ENCODE measurements at regions not wholly inside any gene's neighbourhood (a gene's known extent, or its start where the extent isn't known, plus 50 kb on each side); places are given as distances from the start of the nearest gene placed in this dataset.
"Not testable (repeated sequence)": the region's sequence is repeated elsewhere in the genome, so short reads cannot be mapped to it uniquely, and the experiment has no call there.

DNA sequence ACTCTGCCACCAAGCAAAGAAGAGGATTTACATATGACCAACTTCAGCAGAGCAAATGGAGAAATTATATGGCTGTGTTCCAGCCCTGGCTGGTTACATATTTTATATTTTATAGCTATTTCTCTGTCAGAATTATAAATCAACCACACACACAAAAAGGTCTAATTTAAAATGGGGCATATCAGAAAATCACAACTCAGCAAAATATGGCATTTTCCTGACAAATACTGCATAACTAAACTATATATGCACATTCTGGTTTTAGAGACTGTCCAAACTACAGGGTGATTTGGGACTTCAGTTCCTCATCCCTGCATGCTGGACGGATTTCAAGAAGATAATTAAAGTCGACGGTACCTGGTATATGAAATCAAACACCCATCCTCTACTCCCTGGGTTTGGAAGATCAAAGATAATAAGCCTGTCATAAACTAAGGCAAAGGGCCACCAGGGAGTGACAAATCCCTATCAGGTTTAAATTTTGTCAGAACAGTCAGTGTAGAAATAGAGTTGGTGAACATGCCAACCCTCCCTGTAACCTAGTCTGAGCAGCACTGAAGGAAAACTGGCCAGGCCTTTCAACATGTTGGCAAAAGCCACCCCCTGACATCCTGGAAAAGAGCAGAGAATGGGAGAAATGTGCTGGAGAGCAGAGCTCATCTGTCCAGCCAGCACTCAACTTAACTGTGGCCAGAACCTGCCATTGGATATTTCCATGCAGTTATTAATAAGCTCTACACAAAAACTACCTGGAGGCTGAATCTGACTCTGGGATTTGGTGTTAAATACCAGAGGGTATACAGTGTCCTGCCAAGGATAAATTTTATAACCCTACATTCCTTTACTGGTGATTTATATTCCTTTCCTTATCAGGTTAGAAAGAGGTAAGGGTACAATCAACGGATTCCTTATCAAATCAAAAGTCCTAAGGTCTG, 235.7 kb downstream of the ENC1 start:
- no peak for DNase-seq (ENCODE audit: low read depth in 2 of 2, low spot score in 1 of 2)

DNA sequence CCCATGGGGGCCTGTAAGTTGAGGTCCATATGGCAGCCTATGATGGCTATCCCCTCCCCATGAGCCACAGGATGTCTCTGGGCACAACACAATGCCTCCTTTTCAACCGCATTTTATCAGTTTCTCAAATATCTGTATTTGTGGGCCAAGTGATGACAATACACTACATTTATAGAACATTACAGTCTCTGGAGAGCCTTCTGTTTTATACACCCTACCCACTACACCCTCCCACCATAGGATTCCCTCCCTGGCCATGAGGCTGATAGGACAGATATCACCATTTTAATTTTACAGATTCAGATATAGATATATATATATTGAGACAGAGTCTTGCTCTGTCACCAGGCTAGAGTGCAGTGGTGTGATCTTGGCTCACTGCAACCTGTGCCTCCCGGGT, 236.8 kb downstream of the ENC1 start:
- no peak for DNase-seq (ENCODE audit: low read depth in 2 of 2, low spot score in 1 of 2)

DNA sequence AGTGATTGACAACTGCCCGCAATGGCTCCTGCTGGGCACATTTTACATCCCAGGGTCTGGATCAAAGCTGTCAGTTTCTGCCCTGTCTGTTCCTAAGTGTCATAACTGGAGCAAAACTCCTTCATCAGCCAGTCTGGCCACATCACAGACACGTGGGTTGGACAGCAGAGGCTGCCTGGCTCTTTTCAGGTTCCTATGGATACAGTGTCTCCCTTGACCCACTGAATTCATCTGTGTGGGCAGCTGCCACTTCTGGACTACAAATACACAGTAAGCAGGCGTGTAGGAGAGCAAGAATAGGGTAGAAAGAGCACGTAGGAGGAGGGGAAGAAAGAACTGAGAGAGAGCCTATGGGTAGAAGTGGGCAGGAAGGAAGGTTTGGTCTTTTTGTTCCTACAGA, 238.0 kb downstream of the ENC1 start:
- no peak for DNase-seq (ENCODE audit: low read depth in 2 of 2, low spot score in 1 of 2)

DNA sequence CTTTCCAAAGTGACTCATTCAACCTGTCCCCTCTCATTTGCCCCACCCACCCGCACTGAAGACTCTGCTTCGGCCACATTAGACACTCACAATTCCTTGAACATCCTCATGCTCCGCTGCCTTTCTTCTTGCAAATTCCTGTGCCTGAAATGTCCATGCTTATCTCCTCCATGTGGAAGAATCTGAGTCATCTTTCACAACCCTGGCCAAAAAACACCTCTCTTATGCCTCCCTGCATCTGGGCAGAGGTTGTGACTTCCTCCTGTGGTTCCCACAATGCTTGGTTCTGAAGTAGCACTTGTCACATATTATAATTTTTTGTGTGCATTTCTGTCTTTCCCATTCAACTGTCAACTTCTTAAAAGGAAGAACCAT, 238.6 kb downstream of the ENC1 start:
- DNase-seq (ENCODE audit: low read depth in 2 of 2, low spot score in 1 of 2): no peak

DNA sequence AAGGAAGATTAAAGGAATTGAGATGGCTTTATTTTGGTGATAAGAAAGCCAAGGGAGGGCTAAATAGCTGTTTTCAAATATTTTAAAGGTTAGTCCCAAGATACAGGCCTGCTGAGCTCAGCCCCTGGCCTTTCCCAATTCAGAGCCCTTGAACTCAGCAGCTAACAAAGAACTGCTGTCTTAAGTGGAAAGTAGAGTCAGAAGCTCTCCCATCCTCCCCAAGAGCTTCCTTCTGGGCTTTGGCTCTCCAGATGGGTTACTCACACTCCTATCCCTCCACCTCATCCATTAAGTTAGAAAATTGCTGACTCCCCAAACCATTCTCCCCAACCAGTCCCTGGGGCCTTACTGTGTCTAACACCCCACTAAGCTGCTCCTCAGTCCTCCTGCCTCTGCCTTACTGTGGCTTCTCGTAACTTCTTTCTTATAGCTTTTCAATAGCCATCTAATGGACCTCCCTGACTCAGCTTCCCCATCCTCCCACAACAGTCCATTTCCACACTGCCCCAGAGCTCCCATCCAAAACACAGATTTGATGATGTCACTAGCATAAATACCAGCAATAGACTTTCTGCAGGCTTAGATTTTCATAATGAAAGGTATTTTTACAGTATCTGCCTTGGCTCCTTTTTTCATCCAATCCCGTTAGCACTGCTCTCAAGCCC, 239.1 kb downstream of the ENC1 start:
- DNase-seq (ENCODE audit: low read depth in 2 of 2, low spot score in 1 of 2): no peak

DNA sequence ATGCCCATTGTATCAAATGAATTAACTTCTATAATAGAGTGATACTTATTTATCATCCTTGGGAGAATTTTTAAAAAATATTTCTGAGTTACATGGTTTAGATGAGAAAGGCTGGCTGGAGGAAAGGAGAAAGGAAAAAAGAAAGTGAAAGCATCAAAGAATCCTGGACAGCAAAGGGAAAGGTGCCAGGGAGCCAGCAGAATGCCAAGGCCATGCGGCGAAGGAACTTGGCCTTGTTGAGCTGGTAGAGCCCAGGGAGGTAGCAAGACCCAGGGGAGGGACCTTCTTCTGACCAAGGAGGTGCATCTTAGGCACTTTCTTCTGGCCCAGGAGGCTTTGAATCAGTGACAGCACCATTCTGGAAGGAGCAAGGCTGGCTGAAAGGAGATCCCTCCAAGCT, 240.5 kb downstream of the ENC1 start:
- no peak for DNase-seq (ENCODE audit: low read depth in 2 of 2, low spot score in 1 of 2)

DNA sequence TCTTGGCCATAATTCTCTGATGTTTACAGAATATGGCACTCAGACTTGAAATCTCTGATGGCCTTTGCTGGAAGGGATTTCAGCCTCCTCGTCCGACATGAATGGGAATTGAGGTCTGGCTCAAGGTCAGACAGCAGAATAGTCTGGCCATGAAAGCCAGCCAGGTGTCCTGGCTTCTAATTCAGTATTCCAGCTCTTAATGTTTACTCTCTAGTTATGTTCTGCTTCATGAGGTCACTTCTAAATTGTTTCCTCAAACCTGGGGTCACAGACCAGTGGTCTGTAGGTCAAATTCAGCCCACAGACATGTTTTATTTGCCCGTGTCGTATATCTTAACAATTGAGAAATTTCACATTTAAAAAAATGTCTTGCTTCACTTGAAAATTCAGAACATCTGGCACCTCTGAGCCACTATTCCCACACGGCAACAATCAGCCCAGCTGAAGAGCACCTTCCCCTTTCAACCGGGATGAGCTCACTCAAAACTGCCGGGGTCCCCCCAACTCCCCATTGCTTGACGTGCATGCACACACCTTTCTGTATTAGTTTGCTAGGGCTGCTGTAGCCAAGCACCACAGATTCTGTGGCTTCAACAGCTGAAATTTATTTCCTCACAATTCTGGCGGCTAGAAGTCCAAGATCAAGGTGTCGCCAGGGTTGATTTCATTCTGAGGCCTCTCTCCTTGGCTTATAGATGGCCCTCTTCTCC, 243.5 kb downstream of the ENC1 start:
- DNase-seq (ENCODE audit: low read depth in 2 of 2, low spot score in 1 of 2): no peak

DNA sequence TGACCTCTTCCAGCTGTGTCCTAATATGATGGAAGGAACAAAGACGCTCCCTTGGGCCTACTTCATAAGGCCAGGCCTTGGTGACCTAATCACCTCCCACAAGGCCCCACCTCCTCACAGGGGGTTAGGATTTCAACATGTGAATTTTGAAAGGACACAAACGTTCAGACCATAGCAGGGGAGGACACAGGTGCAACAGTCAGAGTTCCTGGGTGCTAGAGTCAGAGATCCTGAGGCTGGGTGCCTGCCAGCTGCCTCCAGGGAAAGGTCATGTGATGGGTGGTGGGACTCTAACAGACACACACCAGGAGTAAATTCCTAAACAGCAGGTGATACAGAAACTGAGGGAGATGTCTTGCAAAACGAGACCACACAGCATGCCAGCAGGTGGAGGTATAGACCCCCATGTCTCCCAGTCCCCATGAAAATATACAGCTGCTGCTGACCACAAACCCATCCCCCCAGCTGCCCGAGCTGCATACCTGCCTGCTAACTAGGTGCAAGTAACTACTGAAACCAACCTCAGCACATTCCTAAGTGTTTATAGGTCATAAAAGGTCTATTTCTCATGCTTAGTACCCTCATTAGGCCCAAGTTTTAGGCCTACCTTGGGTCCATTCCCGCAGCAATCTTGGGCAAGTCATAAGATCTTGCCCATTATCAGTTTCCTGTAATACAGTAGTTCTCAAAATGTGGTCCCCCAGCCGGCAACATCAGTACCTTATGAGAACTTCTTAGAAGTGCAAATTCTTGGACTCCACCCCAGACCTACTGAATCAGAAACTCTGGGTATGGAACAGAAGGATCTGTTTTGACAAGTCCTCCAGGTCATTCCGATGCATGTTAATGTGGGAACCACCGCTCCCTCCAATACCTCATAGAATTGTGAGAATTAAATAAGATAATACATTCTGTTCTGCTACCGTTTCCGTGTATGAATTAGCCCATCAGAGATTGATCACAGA, 245.3 kb downstream of the ENC1 start:
- DNase-seq (ENCODE audit: low read depth in 2 of 2, low spot score in 1 of 2): no peak

DNA sequence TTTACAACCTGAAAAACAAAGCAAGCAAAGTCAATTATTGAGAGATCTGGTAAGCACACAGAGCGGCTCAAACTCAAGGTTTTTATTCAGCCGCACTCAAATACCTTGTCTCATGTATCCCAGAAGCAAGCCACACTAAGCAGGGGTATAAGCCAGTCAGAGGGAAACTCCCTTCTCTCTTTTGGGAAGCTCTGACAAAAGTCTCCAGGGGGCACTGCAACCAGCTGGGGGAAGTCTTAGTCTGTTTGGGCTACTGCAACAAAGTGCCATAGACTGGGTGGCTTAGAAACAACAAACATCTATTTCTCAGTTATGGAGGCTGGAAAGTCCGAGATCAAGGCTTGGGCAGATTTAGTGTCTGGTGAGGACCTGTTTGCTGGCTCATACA, 246.0 kb downstream of the ENC1 start:
- DNase-seq (ENCODE audit: low read depth in 2 of 2, low spot score in 1 of 2): no peak

DNA sequence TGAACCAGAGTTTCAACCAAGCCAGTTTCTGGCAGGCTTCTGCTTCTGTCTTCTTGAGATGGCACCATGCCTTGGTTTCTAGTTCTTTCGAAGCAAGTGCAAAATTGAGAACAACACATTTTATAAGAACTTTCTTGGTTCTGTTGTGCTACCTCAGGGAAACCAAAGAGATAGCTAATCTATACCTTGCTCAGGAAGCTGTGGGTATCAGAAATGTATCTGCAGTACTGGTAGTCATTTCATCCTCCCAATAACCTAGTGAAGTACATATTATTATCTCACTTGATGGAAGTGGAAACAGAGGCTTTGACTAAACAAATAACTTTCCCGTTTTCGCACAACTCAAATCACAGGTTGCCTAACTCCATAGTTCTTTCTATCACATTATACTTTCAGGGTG, 246.6 kb downstream of the ENC1 start:
- no peak for DNase-seq (ENCODE audit: low read depth in 2 of 2, low spot score in 1 of 2)

DNA sequence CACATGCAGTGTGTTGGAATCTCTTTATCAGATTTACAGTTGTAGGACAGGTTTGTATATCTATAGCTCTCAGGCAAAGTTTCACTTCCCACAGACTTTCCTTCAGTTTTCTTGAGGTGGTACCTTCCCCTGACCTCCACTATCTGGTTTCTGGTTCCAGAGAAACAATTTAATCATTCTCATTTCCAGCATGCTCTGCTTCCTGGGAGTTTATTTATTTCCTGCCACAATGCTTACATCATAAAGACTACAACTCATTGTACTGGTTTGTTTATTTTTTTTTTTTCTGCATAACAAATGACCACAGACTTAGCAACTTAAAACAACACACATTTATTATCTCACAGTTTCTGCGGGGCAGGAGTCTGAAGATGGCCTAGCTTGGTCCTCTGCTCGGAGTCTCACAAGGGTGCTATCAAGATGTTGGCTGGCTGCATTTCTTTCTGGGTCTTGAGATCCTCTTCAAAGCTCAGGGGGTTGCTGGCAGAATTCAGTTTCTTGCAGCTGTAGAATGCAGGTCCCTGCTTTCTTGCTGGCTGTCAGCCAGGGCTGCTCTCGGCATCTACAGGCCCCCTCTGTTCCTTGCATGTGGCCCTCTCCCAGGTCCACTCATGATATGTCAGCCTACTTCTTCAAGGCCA, 247.7 kb downstream of the ENC1 start:
- DNase-seq (ENCODE audit: low read depth in 2 of 2, low spot score in 1 of 2): no peak

DNA sequence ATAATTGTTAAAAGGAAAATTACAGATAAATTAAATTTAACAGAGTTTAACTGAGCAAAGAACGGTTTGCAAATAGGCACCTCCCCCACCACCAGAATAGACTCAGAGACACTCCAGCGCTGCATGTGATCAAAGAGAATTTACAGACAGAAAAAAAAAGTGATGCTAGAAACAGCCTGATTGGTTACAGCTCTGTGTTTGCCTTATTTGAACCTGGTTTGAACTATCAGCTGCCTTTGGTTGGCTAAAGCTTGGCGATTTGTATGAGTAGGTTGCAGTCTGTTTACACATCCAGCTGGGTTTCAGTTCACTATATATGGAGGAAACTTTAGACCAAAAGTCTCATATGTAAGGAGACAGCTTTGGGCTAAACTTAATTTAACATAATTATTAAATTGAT, 249.1 kb downstream of the ENC1 start:
- no peak for DNase-seq (ENCODE audit: low read depth in 2 of 2, low spot score in 1 of 2)

DNA sequence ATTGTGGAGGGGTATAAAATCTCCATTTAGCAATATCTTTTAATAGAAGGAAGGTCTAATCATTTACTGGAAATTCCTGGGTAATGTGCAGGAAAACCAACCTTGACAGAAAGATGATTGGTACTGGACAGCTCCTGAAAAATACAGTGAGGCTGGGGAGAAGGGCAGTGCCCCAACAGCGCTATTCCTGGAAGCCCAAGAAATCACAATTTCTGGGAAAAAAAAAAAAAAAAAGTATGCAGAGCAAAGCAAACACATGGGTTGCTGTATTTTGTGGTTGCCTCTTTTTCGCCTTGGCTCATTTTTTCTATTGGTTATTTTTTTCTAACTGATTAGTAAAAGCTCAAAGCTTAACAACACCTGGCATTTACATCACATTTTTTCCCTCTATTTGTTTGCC, 249.7 kb downstream of the ENC1 start:
- no peak for DNase-seq (ENCODE audit: low read depth in 2 of 2, low spot score in 1 of 2)

DNA sequence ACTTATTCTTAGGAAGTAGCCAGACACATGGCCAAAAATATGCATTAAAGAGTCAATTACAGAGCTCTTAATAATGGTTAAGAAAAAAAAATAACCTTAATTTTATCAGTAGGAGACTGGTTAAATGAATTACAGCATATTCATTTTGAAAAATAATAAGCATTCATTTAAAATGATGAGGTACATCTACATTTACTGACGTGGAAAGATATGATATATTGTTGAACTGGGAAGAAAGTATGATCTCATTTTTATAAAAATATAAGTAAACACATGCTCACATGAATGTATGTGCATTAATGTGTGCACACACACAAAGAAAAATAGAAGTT, 250.3 kb downstream of the ENC1 start:
- DNase-seq (ENCODE audit: low read depth in 2 of 2, low spot score in 1 of 2): no peak

DNA sequence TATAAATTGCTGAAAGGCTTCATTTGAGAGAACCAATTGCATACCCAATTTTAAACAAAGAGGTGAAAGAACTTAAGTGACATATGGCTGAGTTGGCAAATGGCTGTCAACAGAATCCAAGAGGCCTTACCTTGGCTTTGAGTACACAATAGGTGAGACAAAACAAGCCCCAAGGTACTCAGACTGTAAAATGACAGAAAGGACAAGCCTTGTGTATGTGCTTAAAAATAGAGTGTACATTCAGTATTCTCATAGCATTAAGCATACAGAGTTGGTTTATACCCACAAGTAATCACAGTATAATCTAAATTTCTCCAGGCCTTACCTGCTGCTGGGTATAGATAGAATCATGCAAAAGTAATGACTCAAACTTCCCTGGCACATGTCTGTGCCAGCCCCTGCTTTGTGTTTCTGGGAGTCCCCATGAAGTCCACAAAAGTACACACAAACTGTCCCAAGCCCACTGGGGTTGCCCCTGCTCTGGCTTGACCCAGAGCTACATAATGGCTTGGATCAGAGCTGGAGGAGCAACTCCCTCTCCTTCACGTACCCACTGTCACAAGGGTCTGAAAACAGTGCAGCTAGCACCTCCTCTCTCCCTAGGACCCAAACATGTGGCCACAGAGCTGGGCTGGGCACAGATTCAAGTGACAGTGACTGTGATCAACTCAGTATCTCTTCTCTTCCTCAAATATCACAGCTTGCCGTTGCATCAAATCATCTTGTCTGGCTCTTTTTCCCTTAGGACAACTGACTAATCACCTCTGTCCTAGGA, 250.8 kb downstream of the ENC1 start:
- DNase-seq (ENCODE audit: low read depth in 2 of 2, low spot score in 1 of 2): no peak

DNA sequence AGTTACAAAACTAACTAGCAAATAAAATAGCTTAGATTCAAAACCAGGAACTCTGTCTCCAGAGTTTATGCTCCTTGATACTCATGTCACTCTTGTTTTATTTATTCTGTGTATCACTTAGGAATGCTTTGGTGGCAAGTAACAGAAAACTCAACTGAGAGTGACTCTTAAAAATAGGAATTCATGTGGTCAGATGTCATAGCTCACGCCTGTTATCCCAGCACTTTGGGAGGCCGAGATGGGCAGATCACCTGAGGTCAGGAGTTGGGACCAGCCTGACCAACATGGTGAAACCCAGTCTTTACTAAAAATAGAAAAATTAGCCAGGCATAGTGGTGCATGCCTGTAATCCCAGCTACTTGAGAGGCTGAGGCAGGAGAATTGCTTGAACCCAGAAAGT, 252.1 kb downstream of the ENC1 start:
- DNase-seq (ENCODE audit: low read depth in 2 of 2, low spot score in 1 of 2): not testable (repeated sequence)

DNA sequence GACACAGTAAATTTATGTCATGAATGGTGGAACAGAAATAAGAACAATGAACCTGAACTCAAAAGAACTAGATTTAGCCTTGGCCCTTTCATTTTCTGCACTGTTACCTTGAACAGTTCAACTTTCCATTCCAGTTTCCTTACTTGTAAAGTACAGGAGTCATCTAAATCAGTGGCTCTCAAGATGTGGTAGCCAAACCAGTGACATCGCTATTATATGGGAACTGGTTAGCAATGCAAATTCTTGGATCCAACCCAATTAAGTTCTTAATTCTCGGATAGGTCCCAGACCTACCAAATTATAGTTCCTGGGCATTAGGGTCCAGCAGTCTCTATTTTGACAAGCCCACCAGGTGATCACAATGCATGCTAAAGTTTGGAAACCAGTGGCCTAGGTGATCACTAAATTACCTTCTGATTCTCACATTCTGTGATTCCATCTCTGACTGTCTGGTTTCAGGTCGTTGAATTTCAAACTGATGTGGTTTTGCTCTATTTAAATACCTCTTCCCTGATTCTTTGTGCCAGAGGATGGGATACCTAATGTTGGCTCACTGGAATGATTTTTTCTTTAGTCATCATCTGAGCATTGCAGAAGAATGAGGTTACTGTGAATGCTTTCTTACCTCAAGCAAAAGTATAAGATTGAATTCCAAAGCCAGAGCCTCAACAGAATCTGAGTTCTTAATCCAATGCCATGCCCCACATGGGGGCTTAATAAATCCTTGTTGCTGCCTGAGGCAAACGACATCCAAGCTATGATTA, 253.8 kb downstream of the ENC1 start:
- no peak for DNase-seq (ENCODE audit: low read depth in 2 of 2, low spot score in 1 of 2)

DNA sequence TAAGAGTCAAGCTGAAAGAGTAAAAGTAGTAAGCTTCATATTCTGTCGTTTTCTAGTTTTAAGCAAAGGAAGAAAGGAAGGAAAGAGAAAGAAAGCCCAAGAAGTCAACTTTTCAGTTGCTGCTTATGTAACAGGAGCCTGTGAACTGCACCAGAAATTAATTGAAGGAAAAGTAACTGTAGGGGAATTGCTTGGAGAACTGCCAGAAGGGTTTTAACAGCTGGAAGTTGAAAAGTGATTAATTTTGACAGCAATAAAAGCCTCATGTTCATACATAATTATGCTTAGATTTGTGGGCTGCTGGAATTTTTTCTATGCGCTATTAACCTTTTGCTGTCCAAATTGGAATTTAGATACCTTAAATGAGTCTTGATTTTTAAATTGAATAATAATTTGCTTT, 255.7 kb downstream of the ENC1 start:
- DNase-seq (ENCODE audit: low read depth in 2 of 2, low spot score in 1 of 2): no peak

DNA sequence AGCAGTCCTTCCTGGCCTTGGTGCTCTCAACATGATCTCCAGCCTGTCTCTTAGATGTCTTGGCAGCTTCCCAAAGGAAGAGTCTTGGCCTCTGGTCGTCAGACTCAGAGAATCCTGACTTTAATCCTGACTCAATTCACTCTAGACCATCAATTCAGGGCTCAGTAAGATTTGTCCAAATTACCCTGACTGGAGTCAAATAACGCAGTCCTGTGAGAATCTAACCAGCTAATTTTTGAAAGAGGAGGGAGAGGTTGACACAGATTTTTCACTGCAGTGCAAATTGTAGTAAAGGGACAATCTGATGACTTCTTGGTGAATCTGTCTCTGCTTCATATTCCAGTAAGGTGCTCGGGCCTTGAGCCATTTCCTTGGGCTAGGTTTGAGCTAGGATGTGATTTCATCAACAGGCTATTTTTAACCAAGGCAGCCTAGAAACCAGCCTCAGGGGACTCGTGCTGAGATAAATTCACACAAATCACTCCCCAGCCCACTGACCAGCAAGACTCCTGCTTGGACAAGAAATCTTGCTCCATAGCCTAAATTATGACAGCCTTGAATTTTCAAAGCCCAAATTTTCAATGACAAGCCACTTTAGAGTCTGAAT, 257.4 kb downstream of the ENC1 start:
- DNase-seq (ENCODE audit: low read depth in 2 of 2, low spot score in 1 of 2): no peak

Measured in stimulated activated CD8-positive, alpha-beta memory T cell treated with anti-CD3 and anti-CD28 coated beads, Interleukin-4, amount 100 ng/mL, for 4 hours (primary cell).